ENCODE measurements at regions not wholly inside any gene's neighbourhood (a gene's known extent, or its start where the extent isn't known, plus 50 kb on each side); places are given as distances from the start of the nearest gene placed in this dataset.

DNA sequence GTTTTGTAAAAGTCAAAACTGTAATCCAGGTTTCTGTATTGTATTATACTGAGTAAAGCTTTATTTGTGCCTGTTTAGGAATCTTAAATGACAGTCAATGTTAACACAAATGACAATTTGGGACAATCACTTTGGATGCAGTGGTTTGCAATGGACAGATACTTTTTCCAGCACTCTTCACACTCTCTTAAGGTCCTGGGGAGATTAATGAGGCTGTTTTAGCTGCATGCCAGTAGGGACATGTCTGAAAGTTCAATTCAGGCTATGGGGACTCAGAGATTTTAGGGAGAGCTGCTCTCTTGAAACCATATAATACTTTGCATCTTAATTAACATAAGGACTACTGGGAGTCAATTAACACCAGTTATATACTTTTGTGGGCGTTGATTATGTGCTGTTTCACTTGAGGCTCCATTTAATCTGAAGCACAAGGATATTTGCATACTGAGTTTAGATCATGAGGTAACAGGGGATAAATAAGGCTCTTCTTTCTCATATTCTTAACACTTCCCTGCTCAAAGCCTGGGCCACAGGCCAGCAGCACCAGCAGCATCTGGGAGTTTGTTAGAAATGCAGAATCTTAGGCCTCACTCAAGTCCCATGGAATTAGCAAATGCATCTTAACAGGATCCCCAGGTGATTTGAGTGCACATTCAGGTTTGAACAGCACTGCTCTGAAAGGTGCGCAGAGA, 972.8 kb downstream of the PLOD2 start:
- no peak for TF ChIP-seq CTCF (IDR thresholded peaks at IDR 0.05; ENCODE audit: poor library complexity, severe bottlenecking)
- no peak for TF ChIP-seq SMC3 (conservative IDR thresholded peaks at IDR 0.05; ENCODE audit: poor library complexity)
- TF ChIP-seq POLR2AphosphoS5 (IDR thresholded peaks at IDR 0.05): no peak
- no peak for TF ChIP-seq EP300 (conservative IDR thresholded peaks at IDR 0.05; ENCODE audit: poor library complexity, severe bottlenecking)
- no peak for TF ChIP-seq TAF1 (IDR thresholded peaks at IDR 0.05; ENCODE audit: low read depth)
- no peak for TF ChIP-seq EZH2 (IDR thresholded peaks at IDR 0.05; ENCODE audit: borderline replicate concordance, insufficient read depth, low read length, poor library complexity, severe bottlenecking)
